CD4-positive, alpha-beta T cell (primary cell): ENCODE measurements at regions not wholly inside any gene's neighbourhood (a gene's known extent, or its start where the extent isn't known, plus 50 kb on each side); places are given as distances from the start of the nearest gene placed in this dataset.

Experiments
- ATAC-seq: fragments of 200-7000 bp; cut with Tn5 transposase; one replicate; pipeline ENCODE4 v1.10.0; 2022; ENCODE audit warnings: mild to moderate bottlenecking; ENCODE audit not compliant: poor library complexity
- CTCF ChIA-PET: fragments of 350-600 bp; sonication (Branson Sonifier 250); formaldehyde crosslinking; loops from one replicate; lab custom pipeline; 2021; ENCODE audit warnings: antibody characterized with exemption, inconsistent platforms; lab: Charles Lee
- POLR2A ChIA-PET: fragments of 350-600 bp; sonication (Branson Sonifier 250); formaldehyde crosslinking; loops from one replicate; lab custom pipeline; 2021; ENCODE audit warnings: antibody characterized with exemption, inconsistent platforms; lab: Charles Lee
- DNase-seq, 14 experiments: peaks; one replicate each; pipeline ENCODE4 v3.0.0-alpha.2; 2013 to 2020; ENCODE audit warnings: mixed read lengths in 2 of 14
- H3K27ac ChIP-seq, 2 donors: one replicate each; pipeline versions ENCODE4 v1.5.1 to v1.7.0; 2013; ENCODE audit warnings: low read length in 2 of 2, low read depth in 1 of 2, mild to moderate bottlenecking in 1 of 2
- H3K27me3 ChIP-seq, 2 experiments: 1 replicate in 1 of 2; 2 replicates in 1 of 2; pipeline versions ENCODE4 v1.6.1 to v1.7.0; 2013; ENCODE audit warnings: low read length in 2 of 2, control low read depth in 1 of 2, mild to moderate bottlenecking in 1 of 2, moderate library complexity in 1 of 2; ENCODE audit not compliant: insufficient read depth in 2 of 2, control insufficient read depth in 1 of 2
- H3K36me3 ChIP-seq: one replicate; pipeline ENCODE4 v1.6.1; 2013; ENCODE audit warnings: low read length, control low read depth; ENCODE audit not compliant: insufficient read depth
- H3K4me1 ChIP-seq: one replicate; pipeline ENCODE4 v1.6.1; 2013; ENCODE audit warnings: low read length, control low read depth; ENCODE audit not compliant: insufficient read depth
- H3K4me3 ChIP-seq: one replicate; pipeline ENCODE4 v1.5.1; 2013; ENCODE audit warnings: mild to moderate bottlenecking, low read length, moderate library complexity
- H3K9me3 ChIP-seq, 2 experiments: 1 replicate in 1 of 2; 2 replicates in 1 of 2; pipeline versions ENCODE4 v1.6.1 to v1.7.0; 2013; ENCODE audit warnings: low read length in 2 of 2, mild to moderate bottlenecking in 2 of 2, control low read depth in 1 of 2, moderate library complexity in 1 of 2; ENCODE audit not compliant: control insufficient read depth in 1 of 2, insufficient read depth in 1 of 2
- H3K27ac Mint-ChIP-seq: one replicate; pipeline ENCODE4 v1.8.0; 2020; ENCODE audit warnings: mixed read lengths
- H3K27me3 Mint-ChIP-seq: one replicate; pipeline ENCODE4 v1.8.0; 2021; ENCODE audit warnings: mixed read lengths
- H3K36me3 Mint-ChIP-seq: one replicate; pipeline ENCODE4 v1.8.0; 2021; ENCODE audit warnings: low read depth, mixed read lengths
- H3K4me1 Mint-ChIP-seq: one replicate; pipeline ENCODE4 v1.8.0; 2021; ENCODE audit warnings: low read depth, mixed read lengths
- H3K4me3 Mint-ChIP-seq: one replicate; pipeline ENCODE4 v1.8.0; 2020; ENCODE audit warnings: mild to moderate bottlenecking, mixed read lengths
- H3K9me3 Mint-ChIP-seq: one replicate; pipeline ENCODE4 v1.8.0; 2020; ENCODE audit warnings: mixed read lengths
- CTCF ChIP-seq: fragments of 200-600 bp; IDR thresholded peaks from one replicate; pipeline ENCODE4 v1.8.0; 2022; ENCODE audit warnings: antibody characterized with exemption, mild to moderate bottlenecking
- intact Hi-C, 2 experiments: fragments of 100-400 bp; cut with DNase I in 1 of 2; cut with micrococcal nuclease in 1 of 2; formaldehyde crosslinking; loops; one replicate each; pipeline versions ENCODE4 v1.15.1 to v1.9.0; 2023 to 2025; cut with DNase I, micrococcal nuclease

DNA sequence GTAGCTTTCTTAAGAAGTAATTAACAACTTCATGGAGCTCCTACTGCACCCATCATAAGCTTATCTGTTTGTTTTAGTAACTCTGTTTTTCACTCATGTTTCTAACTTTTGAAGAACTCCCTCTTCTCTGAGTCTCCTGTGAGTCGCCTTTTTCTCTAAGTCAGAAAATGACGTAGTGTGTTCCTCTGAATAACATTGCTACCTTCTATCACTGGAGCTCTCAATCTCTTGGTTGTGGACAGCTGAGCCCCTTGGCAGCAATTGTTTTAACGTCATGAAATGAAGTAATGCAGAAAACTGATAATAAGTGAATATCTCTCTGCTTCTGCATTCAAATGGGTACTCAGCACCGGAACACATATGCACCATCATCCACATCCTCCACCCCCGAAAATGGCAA lies 433.3 kb upstream of the SALL3 start:
- ATAC-seq (no peak), DNase-seq (no peak)
- Histone ChIP-seq H3K4me3 (no peak overlapping the region), H3K27me3 (no peaks in the 10 kb centered on the region), H3K36me3 (no peaks in the 10 kb centered on the region), H3K9me3 (peaks cover 0 to 19% of the 10 kb centered on the region in 2 experiments), H3K27ac (no peak overlapping the region), H3K4me1 (no peaks in the 10 kb centered on the region)
- no peak for TF ChIP-seq CTCF
- Mint-ChIP-seq H3K9me3 (peaks cover 3% of the 10 kb centered on the region), H3K36me3 (no peaks in the 10 kb centered on the region), H3K4me1 (no peaks in the 10 kb centered on the region), H3K27me3 (no peaks in the 10 kb centered on the region), H3K27ac (no peak overlapping the region), H3K4me3 (no peak overlapping the region)
- intact Hi-C loops: no loop called here
- CTCF ChIA-PET: no interaction called here
- POLR2A ChIA-PET: no interaction called here

DNA sequence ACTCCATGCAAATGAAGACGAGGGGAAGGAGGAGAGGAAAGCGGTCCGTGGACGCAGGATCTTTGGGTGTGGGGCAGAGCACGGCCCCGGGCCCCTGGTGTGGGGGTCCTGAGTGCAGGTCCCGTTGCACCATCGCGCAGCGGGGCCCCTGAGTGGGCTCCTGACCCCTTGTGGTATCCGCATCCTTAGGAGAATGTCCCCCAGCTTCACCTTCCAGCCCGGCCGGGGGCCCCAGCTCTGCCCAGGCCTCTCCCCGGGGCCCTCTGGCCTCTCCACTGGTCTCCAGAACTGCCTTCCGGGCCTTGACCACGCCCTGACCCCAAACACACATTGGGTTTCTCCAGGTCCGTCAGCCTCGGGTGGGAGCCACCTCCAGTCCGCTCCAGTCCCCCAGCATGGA lies 431.8 kb upstream of the SALL3 start:
- intact Hi-C loops: no loop called here
- Histone ChIP-seq H3K27ac (no peak overlapping the region), H3K27me3 (no peaks in the 10 kb centered on the region), H3K4me1 (no peaks in the 10 kb centered on the region), H3K4me3 (no peak overlapping the region), H3K36me3 (no peaks in the 10 kb centered on the region), H3K9me3 (peaks cover 0 to 19% of the 10 kb centered on the region in 2 experiments)
- ATAC-seq (no peak), DNase-seq (no peak)
- no peaks in the 10 kb centered on the region for H3K27me3 Mint-ChIP-seq
- peaks cover 3% of the 10 kb centered on the region for H3K9me3 Mint-ChIP-seq
- ChIA-PET POLR2A (no interaction called here), CTCF (no interaction called here)
- no peaks in the 10 kb centered on the region for H3K36me3 Mint-ChIP-seq
- TF ChIP-seq CTCF: no peak
- H3K4me1 Mint-ChIP-seq: no peaks in the 10 kb centered on the region
- no peak overlapping the region for H3K27ac Mint-ChIP-seq
- no peak overlapping the region for H3K4me3 Mint-ChIP-seq

DNA sequence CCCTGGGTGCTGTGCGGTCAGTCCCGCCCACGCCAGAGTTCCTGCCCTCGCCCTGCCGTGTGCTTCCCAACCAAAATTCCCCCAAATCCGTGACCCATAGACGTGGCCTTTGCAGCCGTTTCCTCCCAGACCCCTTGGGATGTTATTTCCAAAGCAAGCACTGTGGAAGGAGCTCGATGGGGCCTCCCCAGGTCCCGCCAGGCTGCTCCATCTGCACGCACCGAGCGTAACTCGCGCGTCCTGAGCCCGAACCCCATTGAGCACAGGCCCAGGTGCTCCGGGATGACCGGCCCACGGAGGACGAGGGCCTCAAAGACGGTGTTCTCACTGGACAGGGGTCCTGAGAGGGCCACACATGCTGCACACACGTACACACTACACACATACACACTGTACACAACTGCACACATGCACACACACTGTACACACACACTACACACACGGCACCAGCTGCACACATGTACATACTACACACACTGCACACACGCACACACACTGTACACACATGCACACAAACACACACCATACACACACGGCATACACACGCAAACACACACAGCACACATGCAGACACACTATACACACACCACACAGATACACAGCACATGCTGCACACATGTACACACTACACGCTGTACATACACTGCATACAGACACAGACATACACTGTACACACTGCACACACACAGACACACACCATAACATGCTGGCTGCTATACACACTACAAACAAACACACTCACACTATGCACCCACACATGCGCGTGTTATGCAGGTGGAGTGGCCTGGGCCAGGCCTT lies 431.2 kb upstream of the SALL3 start:
- DNase-seq (no peak), ATAC-seq (no peak)
- Histone ChIP-seq H3K27ac (no peak overlapping the region), H3K9me3 (peaks cover 0 to 19% of the 10 kb centered on the region in 2 experiments), H3K4me3 (no peak overlapping the region), H3K36me3 (no peaks in the 10 kb centered on the region), H3K27me3 (no peaks in the 10 kb centered on the region), H3K4me1 (no peaks in the 10 kb centered on the region)
- Mint-ChIP-seq H3K36me3 (no peaks in the 10 kb centered on the region), H3K4me3 (no peak overlapping the region), H3K9me3 (peaks cover 3% of the 10 kb centered on the region), H3K27ac (no peak overlapping the region), H3K4me1 (no peaks in the 10 kb centered on the region), H3K27me3 (no peaks in the 10 kb centered on the region)
- no peak for TF ChIP-seq CTCF
- CTCF ChIA-PET: no interaction called here
- POLR2A ChIA-PET: no interaction called here
- intact Hi-C loops: no loop called here
